NCI-H524 (cell line): ENCODE measurements at regions not wholly inside any gene's neighbourhood (a gene's known extent, or its start where the extent isn't known, plus 50 kb on each side); places are given as distances from the start of the nearest gene placed in this dataset.
"Not testable (repeated sequence)": the region's sequence is repeated elsewhere in the genome, so short reads cannot be mapped to it uniquely, and the experiment has no call there.

Experiments
- DNase-seq, 2 experiments: peaks; one replicate each; lab custom pipeline; 2025; lab: John Stamatoyannopoulos, UW

GRCh38 chr1:29800120-29800519 is 563.8 kb downstream of the PTPRU start:
- no peak for DNase-seq

- no peak for DNase-seq
Observed at GRCh38 chr1:29798699-29799566, 562.6 kb downstream of the PTPRU start.

- DNase-seq, result peak; percentile 25 to 64
Observed at GRCh38 chr1:29797125-29797524, 560.8 kb downstream of the PTPRU start.

- not testable (repeated sequence) for DNase-seq
Observed at GRCh38 chr1:29795965-29796364, 559.6 kb downstream of the PTPRU start.

GRCh38 chr1:29793653-29794348 is 557.5 kb downstream of the PTPRU start:
- no peak for DNase-seq

- peak; percentile 72 to 79 for DNase-seq
Observed at GRCh38 chr1:29793101-29793546, 556.8 kb downstream of the PTPRU start.

- no peak for DNase-seq
Observed at GRCh38 chr1:29789910-29790247, 553.6 kb downstream of the PTPRU start.

GRCh38 chr1:29789221-29789909 is 553.0 kb downstream of the PTPRU start:
- no peak for DNase-seq

GRCh38 chr1:29786791-29787732 is 550.7 kb downstream of the PTPRU start:
- DNase-seq, result no peak

GRCh38 chr1:29786195-29786594 is 549.9 kb downstream of the PTPRU start:
- peak in 1 of 2 experiments; percentile 2 for DNase-seq

- no peak for DNase-seq
Observed at GRCh38 chr1:29785554-29785953, 549.2 kb downstream of the PTPRU start.

GRCh38 chr1:29785137-29785527 is 548.8 kb downstream of the PTPRU start:
- DNase-seq, result no peak

- no peak for DNase-seq
Observed at GRCh38 chr1:29784276-29785136, 548.2 kb downstream of the PTPRU start.

GRCh38 chr1:29783508-29784275 is 547.4 kb downstream of the PTPRU start:
- no peak for DNase-seq

- DNase-seq, result no peak
Observed at GRCh38 chr1:29782846-29783507, 546.7 kb downstream of the PTPRU start.

GRCh38 chr1:29779146-29779545 is 542.8 kb downstream of the PTPRU start:
- no peak for DNase-seq

GRCh38 chr1:29777522-29777921 is 541.2 kb downstream of the PTPRU start:
- DNase-seq, result no peak

- DNase-seq, result no peak
Observed at GRCh38 chr1:29774355-29774754, 538.0 kb downstream of the PTPRU start.

GRCh38 chr1:29772584-29773100 is 536.3 kb downstream of the PTPRU start:
- DNase-seq, result no peak
